Activated CD8-positive, alpha-beta memory T cell treated with anti-CD3 and anti-CD28 coated beads for 36 hours (primary cell): ENCODE measurements at regions not wholly inside any gene's neighbourhood (a gene's known extent, or its start where the extent isn't known, plus 50 kb on each side); places are given as distances from the start of the nearest gene placed in this dataset.
"Not testable (repeated sequence)": the region's sequence is repeated elsewhere in the genome, so short reads cannot be mapped to it uniquely, and the experiment has no call there.

Experiments used
- CTCF ChIA-PET: fragments of 350-600 bp; sonication (Branson Sonifier 250); formaldehyde crosslinking; loops from one replicate; lab custom pipeline; 2021; ENCODE audit warnings: antibody characterized with exemption; lab: Charles Lee
- POLR2A ChIA-PET: fragments of 350-600 bp; sonication (Branson Sonifier 250); formaldehyde crosslinking; loops from one replicate; lab custom pipeline; 2021; ENCODE audit warnings: antibody characterized with exemption; lab: Charles Lee

DNA sequence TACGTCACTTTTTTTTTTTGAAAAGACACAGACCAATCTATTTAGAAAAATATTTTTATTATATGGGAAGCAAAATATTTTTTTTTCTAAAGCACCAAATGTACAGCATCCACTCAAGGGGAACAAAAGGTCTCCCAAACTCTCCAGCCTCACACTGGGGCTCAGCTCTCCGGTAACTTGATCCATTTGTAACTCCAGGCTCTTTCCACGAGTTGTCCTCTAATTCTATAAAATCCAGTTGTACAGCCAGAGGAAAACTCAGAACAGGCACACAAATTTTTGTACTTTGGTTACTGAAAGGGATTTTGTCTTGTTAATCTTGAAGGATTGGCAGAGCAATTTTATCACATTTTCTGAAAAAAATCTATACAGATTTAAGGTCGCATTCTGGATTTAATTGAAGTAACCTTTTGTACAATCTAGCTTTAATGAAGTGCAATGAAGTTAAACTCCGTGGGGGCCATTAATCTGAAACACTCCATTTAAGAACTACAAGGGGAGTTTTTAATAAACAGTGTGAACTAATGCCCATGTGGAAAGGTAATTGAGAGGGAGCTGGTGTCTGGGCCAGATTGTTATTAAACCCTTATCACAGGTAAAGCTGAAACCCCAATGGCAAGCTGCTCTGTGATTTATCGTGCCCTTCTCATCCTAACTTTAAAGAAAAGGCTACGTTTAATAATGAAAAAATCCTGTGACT, 161.2 kb upstream of the FRG1 start:
- CTCF ChIA-PET, result no interaction called here
- POLR2A ChIA-PET, result no interaction called here

DNA sequence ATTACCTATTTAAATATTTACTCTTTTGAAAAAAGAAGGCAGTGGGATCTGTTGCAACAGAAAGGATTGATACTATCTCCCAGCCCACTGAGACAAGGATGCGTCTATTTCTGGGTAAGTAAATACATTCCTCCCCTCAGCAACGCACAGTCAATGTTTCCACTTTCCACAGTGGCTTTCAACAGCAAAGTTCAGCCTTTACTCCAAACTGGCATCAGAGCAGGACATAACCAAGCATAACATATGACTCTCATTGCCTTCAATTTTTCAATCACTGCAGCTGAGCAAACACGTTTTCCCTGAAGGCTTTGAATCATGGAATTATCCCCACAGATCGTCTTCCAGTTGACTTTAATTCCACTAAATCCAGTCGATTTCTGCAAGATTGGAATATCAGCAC, 160.3 kb upstream of the FRG1 start:
- POLR2A ChIA-PET, result no interaction called here

DNA sequence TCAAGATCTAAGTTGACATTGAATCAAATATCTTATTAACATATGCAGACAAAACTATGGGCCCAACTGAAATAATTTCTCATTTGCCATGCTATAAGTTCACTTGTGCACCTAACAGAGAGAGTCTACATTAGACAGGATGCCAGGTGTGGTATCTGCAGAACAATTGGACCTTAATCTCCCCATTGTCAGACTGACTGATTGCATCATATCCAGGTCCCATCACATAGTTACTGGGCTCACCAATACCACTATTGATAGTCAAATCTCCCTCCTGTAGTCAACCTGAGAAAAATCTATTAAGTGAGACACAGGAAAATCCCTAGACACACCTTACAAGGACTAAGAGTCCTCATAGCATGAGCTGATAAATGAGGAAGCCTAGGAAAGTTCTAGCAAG, 156.0 kb upstream of the FRG1 start:
- ChIA-PET CTCF (no interaction called here), POLR2A (no interaction called here)

More for the DNA sequence above, 160.3 kb upstream of the FRG1 start:
- CTCF ChIA-PET, result no interaction called here

DNA sequence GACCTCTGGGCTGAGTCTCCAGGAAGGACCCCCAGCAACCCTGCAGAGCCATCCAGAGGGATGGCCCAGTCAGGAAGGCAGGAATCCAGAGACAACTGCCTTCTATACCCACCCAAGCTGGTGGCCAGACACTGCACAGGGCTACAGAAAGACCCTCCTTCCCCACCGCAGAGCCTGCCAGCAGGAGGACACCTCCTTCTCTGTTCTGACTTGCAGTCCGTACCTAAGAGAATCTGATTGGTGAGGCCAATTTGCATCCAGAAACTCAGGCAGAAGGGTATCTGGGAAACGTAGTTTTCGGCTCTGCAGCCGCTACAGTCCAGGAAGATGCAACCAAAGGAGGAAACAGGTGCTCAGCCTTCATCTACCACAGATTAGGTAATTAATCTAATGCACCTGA, 155.4 kb upstream of the FRG1 start:
- CTCF ChIA-PET, result no interaction called here
- POLR2A ChIA-PET, result no interaction called here

DNA sequence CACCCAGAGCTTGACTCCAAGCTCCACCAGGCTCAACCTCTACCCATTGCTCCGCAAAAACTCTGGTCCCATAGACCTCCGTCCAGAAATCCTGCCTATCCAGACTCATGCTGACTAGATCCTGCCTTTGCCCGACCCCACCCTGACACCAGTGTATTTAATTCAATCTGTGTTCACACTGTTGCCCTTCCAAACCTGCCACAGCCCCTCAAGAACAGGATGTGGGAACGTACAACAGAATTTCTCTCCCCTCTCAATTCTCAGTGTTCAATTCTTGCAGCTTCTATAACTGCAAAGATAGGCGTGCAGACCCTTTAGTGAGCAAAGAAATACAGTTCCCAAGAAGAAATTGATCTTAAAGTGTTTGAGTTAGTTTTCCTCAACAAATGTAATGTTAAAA, 154.2 kb upstream of the FRG1 start:
- POLR2A ChIA-PET, result no interaction called here
- CTCF ChIA-PET, result no interaction called here

DNA sequence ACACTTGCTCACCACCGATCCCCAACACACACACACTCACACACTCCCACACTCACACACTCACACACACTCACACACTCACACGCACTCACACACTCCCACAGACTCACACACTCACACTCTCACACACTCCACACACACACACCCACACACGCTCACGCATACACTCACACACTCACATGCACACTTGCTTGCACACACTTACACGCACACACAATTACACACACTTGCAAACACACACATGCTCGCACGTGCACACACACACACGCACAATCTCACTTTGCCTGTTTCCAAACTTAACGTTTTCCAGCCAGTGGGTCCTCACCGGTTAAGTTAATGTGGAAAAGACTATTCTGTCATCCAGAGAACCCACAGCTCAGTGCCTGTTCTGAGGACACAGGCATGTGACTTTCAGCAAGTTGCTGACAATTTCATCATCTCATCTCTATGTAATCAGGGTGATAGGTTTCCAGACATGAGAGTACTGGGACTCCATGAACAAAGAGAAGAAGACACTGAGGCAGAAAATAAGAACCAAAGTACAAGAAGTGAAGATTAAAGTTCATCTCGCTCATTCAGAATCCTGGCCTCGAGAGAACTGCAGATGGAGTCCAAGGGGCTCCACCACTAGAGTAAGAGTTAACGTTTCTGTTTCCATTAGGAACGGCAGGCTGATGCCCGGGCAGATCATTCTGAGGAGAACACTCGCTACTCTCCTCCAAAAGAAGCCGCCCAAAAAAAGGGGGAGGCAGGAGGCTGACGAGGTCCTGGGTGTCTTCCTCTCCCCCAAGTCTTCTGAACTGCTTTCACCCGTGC, 153.2 kb upstream of the FRG1 start:
- ChIA-PET POLR2A (no interaction called here), CTCF (no interaction called here)

DNA sequence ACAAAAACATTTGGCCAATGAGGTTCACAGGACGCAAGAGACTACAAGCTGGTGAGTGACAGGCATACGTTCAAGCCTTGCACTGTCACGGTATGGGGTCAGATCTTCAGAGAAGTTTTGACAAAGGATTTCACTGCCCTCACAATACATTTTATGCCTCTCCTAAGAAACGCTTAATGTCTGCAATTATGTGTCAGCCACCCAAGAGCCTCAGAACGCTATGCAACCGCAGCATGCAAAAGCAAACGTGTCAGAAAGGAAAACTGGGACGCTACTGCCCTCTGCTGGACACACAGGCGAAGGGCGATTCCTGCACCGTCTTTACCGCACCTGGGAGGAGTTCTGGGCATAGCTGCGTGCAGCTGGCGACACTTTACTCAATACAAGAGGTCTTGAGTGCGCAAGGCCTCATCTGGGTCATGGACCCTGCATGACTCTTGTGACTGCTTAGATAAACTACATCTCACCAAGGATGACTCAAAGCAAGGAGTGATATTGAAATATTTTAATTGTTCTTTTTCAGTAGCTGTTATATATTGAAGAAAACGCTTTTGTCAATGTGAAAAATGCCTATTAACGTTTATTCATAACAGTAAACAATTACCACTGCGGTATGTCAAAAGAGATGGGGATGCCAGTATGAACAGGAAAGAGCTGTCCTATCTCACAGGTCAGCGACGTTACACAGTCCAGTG, 147.6 kb upstream of the FRG1 start:
- POLR2A ChIA-PET, result no interaction called here

DNA sequence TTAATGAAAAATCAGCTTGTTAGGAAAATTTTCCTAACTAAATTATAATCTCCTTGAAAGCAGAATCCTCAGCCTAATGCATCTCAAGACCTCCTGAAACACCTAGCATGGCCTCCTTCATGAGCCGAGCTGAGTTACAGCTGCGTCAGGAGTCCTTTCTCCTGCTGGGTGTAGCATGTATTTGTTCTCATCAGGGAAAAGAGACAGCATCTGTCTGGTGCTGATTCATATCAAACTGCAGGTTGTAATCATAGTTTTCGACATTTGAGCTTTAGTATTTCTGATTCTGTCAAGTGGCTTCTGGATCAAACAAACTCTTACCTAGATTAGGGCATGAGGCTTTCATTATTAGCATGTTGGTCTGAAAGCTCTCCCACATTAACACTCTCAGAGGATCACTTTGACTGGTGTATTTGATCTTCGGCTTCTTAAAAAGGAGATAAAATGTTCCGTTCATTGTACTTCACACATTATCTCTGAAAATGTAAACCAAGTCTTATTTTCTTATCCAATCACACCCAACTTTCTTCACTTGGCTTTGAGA, 140.1 kb upstream of the FRG1 start:
- CTCF ChIA-PET, result no interaction called here
- POLR2A ChIA-PET, result no interaction called here

More for the DNA sequence above, 147.6 kb upstream of the FRG1 start:
- CTCF ChIA-PET, result interaction anchor here (0.7 kb wide), 1 partner anchor 17 kb away, joined by 3 read pairs; no protein-coding TSS in a partner anchor

DNA sequence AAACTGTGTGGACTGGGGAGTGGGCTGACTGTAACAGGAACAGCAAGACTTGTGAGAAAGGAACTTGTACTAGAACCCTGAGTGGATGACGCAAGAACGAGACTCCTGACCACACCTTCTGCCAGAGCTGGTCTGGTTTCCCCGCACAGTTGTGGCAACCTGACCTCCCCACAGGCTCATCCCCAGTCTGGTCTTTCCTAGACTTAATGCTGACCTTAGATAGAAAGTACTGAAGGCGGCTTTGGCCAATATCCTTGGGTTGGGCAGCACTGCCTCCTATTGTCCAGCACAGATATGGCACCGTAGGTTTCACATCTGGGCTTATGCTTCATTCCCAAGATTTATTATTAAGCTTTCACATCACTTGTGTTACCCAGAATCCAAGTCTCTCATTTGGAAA, 137.8 kb upstream of the FRG1 start:
- ChIA-PET POLR2A (no interaction called here), CTCF (no interaction called here)

DNA sequence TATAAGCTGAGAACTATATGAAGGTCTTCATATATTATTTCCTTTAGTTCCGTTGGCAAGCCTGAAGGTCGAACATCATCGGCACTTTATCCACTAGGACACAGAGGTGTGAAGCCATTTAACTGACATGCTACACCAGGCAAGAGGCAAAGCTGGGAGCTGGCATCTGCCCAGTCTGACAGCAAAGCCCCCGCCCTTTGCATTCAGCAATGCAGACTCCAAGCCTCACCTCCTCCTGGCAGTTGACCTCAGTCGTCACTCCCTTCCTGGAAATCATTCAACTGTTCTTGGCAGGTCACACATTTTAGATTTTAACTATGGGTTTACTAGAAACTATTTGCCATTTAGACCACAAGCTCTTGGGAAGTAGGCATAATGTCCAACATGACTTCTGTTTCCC, 135.8 kb upstream of the FRG1 start:
- ChIA-PET CTCF (no interaction called here), POLR2A (no interaction called here)

DNA sequence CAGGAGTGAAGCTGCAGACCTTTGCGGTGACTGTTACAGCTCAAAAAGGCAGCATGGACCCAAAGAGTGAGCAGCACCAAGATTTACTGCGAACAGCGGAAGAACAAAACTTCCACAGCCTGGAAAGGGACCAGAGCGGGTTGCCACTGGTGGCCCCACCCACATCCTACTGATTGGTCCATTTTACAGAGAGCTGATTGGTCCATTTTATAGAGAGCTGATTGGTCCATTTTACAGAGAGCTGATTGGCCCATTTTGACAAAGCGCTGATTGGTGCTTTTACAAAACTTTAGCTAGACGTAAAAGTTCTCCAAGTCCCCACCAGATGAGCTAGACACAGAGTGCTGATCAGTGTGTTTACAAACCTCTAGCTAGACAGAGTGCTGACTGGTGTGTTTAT, 134.2 kb upstream of the FRG1 start:
- ChIA-PET CTCF (no interaction called here), POLR2A (no interaction called here)

DNA sequence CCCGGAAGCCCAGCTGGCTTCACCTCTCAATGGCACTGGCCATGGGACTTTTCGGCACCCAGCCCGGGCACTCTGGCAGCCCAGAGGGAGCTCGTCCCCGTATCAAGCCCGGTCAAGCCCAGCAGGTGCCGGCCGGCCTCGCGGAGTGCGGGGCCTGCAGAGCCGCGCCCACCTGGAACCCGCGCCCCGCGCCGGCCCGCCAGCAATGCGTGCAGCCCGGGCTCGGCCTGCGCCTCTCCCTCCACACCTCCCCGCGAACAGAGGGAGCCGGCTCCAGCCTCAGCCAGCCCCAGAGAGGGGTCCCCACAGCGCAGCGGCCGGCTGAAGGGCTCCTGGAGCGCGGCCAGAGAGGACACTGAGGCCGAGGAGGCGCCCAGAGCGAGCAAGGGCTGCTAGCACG, 133.6 kb upstream of the FRG1 start:
- CTCF ChIA-PET, result no interaction called here
- POLR2A ChIA-PET, result no interaction called here

DNA sequence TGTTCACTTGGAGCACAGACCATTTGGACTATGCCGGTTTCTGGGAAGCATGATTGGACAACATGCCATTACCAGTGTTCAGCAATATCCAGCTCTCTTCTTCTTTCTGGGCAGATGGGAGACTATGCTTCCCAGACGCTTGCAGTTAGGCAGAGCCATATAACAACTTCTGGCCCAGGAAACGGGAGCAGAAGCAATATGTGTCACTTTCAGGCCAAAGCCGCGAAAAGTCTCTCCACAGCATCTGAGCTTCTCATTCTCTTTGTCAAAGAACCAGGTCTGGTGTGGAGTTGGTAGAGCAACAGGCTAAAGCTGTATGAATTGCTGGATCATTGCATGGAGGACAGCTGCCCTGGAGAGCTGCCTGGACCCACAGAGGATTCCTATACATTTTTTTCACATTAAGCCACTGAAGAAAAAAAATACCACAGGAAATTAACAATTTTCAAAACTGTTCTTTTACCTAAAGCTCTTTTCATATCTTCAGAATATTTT, 131.4 kb upstream of the FRG1 start:
- CTCF ChIA-PET, result no interaction called here
- POLR2A ChIA-PET, result no interaction called here

DNA sequence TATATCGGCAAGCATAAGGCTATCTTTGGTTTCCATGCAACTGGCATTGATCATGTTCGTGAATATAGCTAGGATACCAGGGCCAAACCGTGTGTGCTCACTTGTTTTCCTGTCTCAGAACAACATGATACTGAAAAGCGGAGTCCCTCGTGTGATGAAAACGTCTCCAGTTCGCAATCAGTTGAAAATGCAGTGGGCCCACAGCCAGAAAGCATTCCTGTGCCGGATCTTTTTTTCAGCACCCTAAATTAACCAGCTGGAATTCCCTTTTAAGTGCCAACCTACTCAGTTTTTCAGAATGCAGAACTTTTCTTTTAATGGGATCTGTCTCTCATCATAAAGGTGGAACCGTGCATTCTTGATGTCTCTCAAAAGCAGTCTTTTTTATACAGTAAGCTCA, 130.8 kb upstream of the FRG1 start:
- POLR2A ChIA-PET, result no interaction called here
- CTCF ChIA-PET, result no interaction called here

DNA sequence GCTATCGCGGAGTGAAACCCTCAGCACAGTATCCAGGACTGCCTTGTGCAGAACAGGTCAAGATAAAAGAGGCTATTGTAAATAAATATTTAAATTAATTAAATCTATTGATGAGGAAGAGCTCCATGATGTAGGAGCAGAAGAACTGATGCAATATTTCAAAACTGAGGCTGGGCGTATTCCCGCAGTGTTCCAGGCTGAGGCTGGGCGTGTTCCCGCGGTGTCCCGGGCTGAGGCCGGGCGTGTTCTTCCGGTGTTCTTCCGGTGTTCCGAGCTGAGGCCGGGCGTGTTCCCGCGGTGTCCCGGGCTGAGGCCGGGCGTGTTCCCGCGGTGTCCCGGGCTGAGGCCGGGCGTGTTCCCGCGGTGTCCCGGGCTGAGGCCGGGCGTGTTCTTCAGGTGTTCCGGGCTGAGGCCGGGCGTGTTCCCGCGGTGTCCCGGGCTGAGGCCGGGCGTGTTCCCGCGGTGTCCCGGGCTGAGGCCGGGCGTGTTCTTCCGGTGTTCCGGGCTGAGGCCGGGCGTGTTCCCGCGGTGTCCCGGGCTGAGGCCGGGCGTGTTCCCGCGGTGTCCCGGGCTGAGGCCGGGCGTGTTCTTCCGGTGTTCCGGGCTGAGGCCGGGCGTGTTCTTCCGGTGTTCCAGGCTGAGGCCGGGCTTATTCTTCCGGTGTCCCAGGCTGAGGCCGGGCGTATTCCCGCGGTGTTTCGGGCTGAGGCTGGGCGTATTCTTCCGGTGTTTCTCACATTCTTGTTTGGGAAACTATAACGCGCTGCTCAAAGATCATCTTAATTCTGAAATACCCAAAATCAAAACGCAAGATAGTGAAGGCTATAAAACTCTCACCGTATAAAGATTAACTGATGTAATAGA, 130.1 kb upstream of the FRG1 start:
- POLR2A ChIA-PET, CTCF ChIA-PET: not testable (repeated sequence)

DNA sequence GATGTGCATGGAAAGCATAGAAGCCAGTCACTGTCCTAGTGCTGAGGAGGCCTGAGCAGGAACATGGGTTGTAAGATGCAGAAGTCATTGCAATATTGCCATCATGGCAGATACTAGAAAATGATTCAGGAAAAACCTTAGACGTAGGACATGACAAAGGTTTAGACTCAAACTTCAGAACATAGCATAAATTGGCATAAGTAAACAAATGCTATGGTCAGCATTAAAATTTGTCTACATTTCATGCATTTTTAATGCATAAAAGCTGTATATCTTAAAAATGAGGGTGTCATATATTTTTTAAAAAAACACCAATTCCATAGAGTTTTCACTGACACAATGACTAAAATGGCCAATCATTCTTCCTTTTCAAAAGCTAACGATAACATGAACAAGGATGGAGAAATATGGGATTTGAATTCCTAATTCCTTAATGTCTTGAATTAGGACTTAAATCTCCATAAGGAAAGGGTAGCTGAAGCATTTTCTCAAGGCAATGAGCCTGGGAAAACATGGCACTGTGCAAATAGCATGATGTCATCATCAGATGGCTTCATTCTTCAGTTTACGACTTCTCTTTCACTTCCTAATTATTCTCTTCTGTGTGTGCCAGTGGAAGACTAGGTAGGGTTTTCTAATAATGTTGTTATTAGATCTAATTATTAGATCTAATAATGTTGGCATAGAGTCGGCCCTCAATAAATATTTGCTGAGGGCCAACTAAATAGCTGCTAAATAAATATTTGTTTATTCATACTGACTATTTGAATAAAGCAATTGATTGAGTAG, 125.1 kb upstream of the FRG1 start:
- ChIA-PET POLR2A (no interaction called here), CTCF (no interaction called here)

DNA sequence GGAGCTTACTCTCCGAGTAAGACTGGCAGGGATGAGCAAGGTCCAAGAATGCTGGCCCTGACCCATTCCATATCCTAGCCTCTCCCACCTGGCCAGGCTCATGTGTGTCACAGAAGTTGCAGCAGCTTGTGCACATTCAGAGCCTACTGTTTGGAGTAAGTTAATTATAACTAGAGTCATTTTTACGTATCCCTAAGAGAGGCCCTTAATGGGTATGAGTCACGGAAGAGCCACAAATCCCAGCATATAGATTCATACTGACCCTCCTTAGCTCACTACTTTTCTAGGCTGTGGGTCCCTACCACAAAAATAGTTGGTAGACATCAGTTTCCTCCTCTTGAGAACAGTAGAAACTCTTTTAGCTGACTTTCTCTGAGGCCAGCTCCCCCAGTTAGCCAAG, 118.3 kb upstream of the FRG1 start:
- ChIA-PET POLR2A (no interaction called here), CTCF (no interaction called here)

DNA sequence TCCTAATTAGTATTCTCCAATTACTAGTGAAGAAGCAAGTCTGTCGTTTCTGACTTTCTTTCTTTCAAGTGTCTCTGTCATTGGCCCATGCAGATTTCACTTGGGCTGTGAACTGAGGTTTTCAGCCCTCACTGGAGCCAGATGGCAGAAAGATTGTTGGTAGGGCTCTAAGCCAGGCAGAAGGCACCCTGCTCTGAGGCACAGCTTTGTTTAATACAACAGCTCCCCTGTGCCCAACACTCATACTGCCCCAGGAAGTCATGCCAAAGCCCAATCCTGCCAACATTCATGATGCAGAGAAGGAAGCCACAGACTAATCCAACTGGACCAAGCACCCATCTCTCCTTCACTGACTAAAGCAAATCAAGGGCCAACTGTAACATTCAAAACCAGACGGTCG, 117.1 kb upstream of the FRG1 start:
- CTCF ChIA-PET, result no interaction called here
- POLR2A ChIA-PET, result no interaction called here

DNA sequence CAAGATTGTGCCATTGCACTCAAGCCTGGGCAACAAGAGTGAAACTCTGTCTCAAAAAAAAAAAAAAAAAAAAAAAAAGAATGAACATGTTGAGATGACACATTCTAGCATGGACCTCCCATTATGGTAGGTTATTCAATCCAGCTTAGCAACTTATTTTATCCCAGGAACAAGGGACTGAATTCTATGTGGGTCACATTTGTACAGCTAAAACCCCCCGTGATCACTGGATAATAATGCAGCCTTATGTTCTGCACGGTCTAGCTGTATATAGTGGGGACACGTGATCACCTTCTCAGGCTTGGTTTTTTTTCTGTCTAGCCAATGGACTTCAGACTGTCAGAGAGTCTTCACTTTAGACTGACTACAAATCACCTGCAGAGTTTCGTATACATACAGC, 115.2 kb upstream of the FRG1 start:
- CTCF ChIA-PET, result no interaction called here
- POLR2A ChIA-PET, result no interaction called here
